DMS153 treated with DMSO at 0.1 percent for 48 hours (cell line): ENCODE measurements at regions not wholly inside any gene's neighbourhood (a gene's known extent, or its start where the extent isn't known, plus 50 kb on each side); places are given as distances from the start of the nearest gene placed in this dataset.
A peak's percentile ranks its signal among the peaks of the same experiment; 100 is the strongest.

Experiments
- DNase-seq: peaks from one replicate; lab custom pipeline; 2025; ENCODE audit not compliant: unreplicated experiment; lab: John Stamatoyannopoulos, UW

DNA sequence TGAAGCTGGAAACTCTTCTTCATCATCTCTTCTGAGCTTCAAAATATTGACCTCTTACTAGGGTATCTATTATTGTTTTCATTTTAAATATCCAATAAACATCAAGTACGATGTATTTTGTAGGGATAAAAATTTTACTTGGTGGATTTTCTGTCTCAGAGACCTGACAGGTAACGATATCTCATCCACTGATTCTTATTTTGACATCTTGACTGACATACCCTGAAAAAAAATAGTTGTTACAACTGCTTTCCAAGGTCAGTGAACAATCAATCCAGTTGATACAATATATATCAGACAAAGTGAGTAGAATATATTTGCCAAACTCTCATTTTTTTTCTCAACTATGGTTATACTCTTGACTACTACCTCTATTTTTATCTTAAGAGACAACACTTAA is 963.7 kb upstream of the CDH2 start:
- no peak for DNase-seq

DNA sequence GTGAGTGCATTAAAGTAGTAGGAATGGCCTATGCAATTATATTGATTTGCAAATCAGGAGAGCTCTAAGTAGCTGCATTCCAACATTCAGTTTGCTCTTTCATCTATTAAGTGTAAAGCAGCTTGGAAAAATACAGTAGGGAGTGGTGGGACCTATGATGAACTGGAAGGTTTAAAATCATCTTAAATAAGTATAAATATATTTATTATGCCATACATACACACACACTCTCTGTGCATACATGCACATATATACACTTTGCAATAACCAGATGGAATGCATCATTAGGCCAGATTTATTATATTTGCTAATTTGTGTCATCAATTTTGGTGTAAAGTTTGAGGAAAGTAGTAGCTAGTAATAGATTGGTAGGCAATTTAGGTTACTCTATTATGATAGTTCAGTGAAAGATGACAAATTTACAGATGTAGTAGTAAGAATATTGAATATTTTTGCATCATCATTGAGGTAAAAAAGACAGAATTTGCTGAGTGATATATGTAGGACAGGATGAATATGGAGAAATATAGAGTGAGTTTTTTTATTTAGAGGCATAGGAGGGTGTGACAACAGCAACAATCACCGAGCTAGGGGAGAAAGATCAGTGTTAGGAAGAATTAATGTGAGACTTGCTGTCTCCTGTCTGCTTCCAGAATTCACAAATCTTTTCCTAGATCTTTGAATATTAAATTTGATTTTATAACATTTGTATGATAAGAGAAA is 961.0 kb upstream of the CDH2 start:
- DNase-seq: no peak

DNA sequence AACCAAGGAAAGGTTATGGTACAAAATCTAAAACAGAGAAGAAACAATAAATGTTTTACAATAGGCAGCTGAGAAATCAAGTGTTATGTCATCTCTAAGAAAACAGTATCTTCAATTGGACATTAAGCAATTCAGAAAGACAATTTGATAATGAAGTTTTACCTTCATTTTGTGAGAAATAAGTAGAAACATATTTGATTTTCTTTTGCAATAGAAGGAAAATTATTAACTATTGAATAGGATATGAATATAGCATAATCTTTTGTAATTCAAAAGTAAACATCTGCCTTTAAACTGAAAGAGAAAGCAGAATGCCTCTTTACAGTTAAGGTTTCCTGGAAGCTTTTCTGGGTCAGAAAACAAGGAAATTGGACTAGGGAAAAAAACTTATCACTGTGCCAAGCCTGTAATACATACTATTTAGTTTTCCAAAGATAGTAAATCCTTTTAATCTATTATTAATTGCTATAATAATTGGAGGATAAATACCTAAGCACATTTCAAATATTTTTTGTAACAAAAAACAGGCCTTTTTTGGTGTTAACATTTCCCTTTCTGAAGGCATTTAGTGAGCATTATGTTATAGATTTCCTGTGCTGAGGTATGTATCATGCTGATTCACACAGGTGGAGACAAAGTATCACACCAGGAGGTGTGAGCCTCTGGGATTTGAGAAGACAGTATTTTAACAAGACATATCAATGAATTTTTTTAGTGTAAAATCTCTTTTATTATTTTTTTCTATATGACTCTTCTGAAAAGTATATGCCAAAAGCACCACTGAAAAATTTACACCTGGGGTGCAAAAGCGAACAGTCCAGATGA is 947.0 kb upstream of the CDH2 start:
- no peak for DNase-seq

DNA sequence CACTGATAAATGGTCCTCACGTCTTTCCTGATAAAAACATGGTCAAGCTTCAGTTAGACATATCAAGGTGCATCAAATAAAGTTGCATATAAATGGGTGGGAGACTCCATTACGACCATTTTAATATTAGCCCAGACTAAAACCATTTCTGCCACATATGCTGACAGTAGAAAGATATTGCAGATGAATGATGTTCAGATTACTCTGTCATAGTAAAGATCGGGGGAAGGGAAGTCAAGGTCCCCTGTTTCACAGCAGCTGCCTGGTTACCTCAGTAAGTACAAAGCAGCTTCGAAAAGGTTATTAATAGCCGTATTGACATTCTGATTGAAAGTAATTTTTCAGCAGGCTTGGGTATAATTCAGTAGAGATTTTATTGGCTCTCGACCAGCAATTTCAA is 927.7 kb upstream of the CDH2 start:
- DNase-seq: no peak

DNA sequence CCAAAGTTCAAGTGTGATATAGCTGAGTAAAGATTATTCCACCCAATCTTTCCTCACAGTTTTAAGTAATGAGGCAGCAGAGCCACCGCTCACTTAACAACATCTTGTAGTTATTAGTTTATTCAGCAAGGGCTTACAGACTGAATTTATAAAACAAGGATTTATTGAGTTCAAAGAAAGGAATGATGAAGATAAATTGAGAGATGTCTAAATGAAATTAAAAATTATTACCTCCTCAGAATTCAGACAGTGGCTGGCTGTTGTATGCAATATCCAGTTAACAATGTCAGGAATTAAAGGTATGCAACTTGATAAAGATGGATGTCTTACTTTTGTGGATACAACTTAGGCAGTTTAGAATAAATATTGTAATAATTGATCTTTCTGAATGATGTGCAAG is 927.3 kb upstream of the CDH2 start:
- no peak for DNase-seq

DNA sequence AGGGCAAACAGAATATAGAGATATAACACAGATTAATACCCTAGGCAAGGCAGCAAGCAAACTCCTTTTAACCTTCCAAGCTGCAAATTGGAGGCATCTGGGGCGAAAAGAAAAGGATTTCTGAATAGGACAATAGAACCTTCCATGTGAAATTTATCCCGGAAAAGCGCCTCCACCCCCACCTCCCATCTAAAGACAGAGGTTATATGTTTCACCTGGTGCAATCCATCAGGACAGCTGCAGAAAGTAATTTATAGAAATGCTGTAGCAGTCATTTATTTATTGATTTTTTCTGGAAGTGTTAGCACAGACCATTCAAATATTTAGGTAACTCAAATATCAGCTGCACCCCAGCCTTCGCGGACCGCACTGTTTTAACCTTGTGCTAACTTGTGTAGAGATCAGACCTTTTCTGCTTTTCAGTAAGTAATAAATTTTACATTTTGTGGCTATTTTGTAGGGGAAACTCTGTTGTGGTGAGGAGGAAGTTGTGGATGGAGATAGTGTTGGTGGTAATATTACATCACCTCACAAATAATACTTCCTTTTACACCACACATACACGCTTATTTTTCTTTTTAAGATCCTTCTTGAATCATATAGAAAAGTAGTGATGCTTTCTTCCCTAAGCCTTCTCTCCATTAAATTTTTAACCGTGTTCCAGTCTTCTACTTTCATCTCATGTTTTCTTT is 919.3 kb upstream of the CDH2 start:
- peak; percentile 57 for DNase-seq

DNA sequence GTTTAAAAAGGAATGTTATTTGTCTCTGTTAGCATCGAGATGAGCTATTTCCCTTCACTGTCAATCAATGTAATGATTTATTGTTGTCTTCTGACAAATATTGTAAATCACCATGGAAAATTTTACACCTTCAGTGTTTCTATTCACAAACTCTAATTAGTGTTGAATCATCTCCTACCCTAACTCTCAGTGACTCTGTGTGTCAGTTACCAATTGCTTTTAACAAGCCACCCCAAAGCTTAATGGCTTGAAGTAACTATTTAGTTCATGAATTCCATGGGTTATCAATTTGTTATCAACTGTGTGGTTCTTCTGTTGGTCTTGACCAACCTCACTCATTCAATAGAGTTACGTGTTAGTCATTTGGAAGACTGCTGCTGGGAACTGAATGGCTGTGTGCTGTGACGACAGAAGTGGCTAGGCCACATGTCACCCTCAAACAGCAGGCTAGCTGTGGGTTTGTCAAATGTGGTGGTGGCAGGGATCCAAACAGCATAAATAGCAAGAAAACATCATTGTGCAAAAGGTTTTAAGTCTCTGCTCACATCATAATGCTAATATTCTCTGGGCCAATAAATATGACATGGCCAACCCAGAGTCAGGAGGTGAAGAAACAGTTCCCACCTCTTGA is 910.8 kb upstream of the CDH2 start:
- DNase-seq: no peak

DNA sequence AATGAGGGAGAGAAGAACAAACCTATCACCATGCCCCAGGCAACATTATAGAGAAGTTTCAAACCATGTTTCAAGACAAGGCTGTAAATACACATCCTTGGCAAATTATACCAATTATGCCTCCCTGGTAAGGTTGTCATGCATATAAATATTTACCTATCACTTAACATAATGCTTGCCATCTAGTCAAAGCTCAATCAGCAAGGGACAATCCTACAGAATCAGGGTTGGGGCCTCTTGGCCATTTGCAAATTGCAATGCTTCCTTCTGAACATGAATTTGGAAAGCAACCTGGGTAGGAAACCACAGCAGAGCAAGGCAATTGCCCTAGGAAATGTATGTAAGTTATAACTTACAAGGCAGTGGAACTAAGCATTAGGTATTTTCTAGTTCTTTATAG is 907.2 kb upstream of the CDH2 start:
- DNase-seq: peak; percentile 26

DNA sequence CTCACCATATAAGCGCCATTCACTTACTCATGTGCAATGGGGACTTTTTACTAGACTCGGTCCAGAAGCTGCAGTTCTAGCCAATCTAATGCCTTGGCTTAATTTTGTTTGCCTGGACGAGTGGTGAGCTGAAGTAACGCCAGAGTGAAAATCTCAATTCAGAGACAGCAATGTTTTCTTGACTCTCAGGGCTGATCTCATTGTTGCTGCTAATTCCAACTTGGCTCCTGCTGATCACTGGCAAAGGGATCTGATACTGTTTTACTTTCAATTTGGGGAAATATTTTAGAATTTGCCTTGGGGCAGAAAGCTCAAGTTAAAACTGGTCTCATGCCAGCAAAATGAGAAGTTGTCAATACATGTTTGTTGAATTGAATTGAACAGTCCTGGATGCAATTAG is 906.6 kb upstream of the CDH2 start:
- no peak for DNase-seq

DNA sequence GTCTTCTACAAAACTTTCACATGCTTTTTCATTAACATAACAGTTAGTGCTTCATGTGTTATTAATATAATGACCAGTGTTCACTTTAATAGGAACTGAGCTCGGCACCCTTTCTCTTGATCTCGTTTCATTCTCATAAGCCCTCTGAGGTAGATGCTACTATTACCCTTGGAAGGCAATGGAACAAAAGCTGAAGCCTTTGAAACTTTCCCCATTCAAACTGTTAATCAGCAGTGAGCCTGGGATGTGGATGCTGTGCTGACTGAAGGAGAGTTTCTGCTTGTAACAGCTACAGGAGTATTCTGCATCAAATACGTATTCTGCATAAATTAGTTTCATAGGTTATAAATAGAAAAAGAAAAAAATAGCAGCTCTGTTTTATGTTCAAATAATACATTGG is 904.0 kb upstream of the CDH2 start:
- DNase-seq: no peak

DNA sequence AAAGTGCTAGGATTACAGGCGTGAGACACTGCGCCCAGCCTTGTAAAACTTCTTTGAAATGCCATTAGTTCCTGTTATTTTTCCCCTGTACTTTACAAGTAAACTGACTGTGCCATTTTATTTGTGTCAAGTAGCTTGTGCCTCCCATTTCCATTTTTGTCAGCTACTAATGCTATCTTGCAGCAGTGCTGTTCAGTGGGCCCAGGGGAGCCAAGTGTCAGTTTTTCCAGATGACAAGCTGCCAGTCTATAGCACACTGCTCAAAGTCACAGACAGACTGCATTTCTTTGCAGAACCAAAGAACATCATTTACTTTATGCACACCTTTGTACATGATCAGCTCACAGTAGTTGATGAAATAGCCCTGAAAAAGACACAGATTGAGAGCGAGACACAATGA is 901.3 kb upstream of the CDH2 start:
- DNase-seq: no peak

DNA sequence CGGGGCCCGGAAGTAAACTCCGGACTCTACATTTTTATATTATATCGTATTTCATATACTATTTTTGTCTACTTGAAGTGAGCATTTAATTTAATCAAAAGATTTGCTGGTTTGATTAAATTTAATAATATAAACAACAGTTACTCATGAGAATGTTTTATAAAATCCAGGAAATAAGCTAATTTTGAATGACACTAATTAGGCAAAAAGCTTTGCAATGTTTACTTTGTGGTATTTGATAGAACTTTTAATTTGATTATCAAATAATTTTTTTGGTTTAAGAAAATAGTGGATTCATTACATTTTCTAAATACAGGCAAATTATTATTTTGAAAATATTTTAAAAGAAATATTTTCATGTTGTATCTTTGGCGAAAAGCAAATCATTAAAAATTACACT is 900.4 kb upstream of the CDH2 start:
- DNase-seq: no peak

DNA sequence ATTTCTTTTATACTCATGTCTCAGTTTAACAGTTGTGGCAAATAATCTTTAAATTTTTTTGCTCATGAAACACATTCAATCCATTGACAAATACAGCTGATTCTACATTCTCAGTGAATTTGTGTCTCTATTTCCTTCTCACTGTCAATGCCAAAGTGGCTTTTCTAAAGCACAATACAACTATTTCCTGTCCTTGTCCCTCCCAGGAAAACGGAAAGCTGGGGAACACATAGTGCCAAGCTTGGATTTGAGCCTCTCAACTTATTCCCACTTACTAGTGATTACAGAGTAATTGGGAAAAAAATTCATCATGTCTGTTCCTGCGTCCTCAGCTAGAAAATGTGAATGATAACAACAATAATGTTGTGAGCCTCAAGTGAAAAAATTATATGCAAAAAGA is 899.7 kb upstream of the CDH2 start:
- no peak for DNase-seq

DNA sequence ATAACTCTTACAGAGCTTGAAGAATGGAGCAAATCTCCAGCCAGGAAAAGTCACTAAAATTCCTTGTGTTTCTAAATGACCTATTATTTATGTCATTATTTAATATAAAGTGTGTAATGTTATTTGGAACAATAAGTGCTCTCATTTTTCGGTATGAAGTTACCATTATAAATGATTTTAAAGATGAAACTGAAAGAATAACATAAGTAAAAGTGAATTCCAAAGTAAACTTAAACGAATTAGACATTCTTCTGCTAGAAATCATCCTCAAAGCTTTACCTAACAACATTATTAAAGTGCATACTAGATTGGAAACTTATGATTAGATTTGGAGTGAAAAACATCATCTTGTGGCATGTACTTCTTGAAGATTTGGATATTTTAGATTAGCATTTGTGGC is 897.2 kb upstream of the CDH2 start:
- DNase-seq: no peak

DNA sequence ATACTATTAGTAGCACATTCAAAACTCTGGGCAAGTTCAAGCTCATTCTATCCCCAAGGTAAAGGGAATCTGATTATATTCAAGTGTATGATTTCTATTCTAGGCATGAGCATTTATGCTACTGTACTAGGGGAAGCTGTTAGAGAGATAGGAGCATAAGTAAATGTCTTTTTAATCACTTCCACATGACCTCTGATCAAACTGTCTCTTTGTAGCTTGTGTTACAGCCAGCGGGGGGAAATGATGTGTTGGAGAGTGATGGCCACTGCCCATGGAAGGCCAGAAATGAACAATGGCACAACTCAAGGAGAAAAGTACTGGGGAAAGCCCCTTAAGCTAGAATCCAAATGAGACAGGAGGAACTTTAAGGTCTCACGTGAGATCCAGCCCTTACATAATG is 894.9 kb upstream of the CDH2 start:
- DNase-seq: no peak

DNA sequence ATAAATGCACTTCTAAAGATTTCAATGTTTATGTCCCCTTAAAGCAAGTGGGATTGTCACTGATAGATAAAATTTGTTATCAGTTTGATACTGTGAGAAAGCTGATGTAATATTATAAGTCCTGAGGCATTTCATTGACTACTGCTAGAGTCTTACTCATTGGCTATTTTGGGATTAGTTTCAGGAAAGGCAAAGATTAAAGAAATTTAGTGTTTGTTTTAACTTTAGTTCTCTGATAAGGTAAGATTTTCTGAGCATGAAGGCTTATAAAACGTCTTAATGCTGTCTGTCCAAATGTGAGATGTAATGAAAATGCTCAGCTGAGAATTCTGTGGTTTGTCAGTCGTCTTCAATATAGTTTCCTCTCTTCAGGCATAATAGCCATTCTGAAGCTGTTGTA is 886.4 kb upstream of the CDH2 start:
- DNase-seq: no peak

DNA sequence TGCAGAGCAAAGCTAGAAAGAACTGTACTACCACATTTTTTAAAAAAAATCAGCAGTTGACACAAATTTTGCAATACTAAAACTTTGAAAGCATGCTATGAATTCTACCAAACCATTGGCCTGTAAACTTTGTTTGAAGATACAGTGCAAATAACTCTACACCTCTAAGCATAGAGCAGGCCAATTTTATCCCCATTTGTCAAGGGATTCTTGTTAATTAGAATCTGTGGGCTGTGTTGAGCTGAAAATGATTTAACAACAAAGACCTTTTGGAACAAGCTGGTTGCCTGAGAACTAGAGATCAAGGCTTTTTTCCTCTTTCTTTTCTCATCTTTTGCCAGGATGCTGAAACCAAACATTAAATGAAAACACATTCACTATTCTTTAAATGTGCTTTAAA is 886.0 kb upstream of the CDH2 start:
- no peak for DNase-seq

DNA sequence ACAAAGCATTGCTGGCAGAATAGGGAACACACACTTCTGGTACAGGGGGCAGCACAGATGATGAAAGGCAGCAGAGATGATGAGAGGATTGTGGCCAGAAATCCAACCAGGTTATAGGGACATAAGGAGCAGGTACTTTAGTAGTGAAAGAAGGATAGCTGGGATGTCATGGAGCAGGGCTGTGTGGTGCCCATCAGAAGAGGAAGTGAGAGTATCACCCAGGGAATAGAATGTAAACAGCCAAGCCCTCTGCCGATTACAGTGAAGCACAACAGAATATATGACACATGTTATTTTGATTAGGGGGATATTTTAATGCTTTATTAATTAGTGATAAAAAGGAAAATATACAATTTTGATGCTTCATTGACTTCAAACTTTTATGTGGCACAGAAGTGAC is 883.4 kb upstream of the CDH2 start:
- peak; percentile 55 for DNase-seq

DNA sequence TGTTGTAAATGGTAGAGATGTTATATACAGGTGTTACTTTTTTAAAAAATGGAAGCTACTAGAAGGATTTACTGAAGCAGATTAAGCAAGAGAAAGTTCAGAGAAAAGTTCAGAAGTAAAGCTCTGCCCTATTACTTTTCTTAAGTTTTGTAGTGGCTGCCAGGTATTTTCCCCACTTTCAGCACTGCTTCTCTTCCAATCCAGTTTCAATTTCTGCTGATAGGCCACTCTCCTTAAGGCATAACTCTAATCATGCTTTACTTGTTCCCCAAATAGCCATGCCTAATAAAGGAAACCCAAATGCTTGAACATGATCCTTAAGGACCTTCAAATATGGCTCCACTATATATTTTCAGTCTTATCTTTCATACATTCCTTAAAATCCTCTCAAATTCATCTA is 880.8 kb upstream of the CDH2 start:
- DNase-seq: no peak

DNA sequence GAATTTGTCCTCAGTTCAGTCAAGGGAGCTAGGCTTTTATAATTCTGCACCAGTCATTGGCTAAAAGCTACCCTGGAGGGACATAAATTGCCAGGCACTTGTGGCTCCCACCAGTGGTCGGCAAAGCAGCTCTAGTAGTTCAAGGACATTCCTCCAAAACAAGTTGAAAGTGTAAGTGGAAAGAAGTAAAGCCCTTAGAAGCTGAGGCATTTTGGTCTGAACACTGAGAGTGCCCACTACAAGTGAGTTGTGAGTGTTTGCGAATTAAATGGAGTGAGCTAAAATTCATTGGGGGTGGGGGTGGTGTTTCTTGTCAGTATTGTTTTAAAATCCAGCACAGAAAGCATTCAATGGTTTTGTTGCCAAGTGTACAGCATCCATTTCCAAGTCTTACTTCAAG is 879.9 kb upstream of the CDH2 start:
- no peak for DNase-seq

DNA sequence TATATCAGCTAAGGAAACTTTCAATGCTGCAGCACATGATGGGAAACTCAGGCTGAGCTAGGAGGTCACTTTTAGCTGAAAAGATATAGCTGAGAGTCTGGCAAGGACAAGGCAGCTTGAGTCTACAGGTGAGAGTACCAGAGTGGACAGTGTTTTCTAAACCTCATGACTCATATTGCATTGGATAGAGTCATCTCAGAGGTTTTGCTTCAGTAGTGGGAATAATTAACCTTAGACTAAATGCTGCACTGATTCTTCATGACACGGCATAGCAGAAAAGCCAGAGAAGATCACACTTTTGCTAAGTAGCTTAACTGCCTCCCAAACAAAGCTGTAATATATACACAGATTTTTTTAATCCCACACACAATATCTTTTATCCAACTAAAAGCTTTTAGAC is 865.0 kb upstream of the CDH2 start:
- no peak for DNase-seq
